ENCODE measurements at regions not wholly inside any gene's neighbourhood (a gene's known extent, or its start where the extent isn't known, plus 50 kb on each side); places are given as distances from the start of the nearest gene placed in this dataset.
A peak's percentile ranks its signal among the peaks of the same experiment; 100 is the strongest.

- TF ChIP-seq CTCF (conservative IDR thresholded peaks at IDR 0.05): peak; percentile 16
- H3K27ac Mint-ChIP-seq: peak overlapping the region; percentile 46
- no peaks in the 10 kb centered on the region for H3K9me3 Mint-ChIP-seq
- no peak overlapping the region for H3K4me3 Mint-ChIP-seq
- H3K36me3 Mint-ChIP-seq: peaks cover 4% of the 10 kb centered on the region
- H3K4me1 Mint-ChIP-seq (ENCODE audit: unreplicated experiment): peaks cover 6% of the 10 kb centered on the region
- no peak for DNase-seq (ENCODE audit: extremely low spot score, unreplicated experiment)
- H3K27me3 Mint-ChIP-seq: no peaks in the 10 kb centered on the region
Observed at GRCh38 chr12:124368421-124369032, 73.6 kb downstream of the RFLNA start.

DNA sequence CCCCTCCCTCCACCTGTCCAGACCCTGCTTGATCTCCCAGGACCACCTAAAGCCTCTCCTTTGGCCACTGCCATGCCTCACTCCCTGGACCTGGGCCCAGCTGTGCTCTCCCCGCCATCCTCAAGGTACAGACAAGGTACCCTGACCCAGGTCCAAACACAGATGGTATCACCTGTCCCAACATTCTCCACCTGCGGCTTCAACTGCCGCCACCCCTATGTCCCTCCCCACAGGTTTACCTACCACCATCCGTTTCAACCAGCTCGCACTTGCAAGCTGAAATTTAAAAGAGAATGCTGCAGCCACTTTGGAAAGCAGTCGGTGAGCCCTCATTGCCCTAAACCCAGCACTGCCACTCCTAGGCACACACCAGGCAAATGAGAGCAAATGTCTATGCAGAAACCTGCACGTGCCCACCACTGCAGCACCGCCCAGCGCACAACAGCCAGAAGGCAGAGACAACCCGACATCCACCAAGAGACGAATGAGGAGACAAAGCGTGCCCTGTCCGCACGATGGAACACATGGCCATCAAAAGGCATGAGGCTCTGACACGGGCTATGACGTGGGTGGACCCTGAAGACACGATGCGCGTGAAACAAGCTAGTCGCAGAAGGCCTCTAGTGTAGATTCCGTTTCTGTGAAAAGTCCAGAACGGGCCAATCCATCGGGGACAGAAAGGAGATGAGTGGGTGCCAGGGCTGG, 71.0 kb downstream of the RFLNA start:
- H3K27me3 Mint-ChIP-seq: no peaks in the 10 kb centered on the region
- no peak overlapping the region for H3K4me3 Mint-ChIP-seq
- peaks cover 4% of the 10 kb centered on the region for H3K36me3 Mint-ChIP-seq
- H3K9me3 Mint-ChIP-seq: no peaks in the 10 kb centered on the region
- no peak for DNase-seq (ENCODE audit: extremely low spot score, unreplicated experiment)
- no peak for TF ChIP-seq CTCF (conservative IDR thresholded peaks at IDR 0.05)
- H3K27ac Mint-ChIP-seq: peak overlapping the region; percentile 43
- peaks cover 6% of the 10 kb centered on the region for H3K4me1 Mint-ChIP-seq (ENCODE audit: unreplicated experiment)
